ENCODE measurements at regions not wholly inside any gene's neighbourhood (a gene's known extent, or its start where the extent isn't known, plus 50 kb on each side); places are given as distances from the start of the nearest gene placed in this dataset.

DNA sequence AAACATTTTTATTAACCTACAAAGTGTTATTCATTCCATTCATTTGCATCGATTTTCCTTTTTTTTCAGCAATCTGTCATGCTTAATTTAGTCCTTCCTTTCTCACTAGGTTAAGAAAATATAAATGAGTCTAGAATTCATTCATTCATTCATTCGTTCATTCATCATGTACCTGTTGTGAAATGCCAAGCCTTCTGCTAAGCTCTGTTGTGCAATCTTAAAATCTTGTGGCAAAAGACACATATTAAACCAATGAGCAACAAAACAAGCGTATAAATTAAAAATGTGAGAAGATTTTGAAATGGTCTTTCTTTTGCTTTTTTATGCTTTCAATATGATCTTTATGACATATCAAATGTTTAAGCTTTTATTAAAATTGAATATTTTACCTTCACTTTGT lies 88.6 kb upstream of the MAD2L1 start:
- Histone ChIP-seq H3K9me3 (ENCODE audit: low read depth, low read length, poor library complexity, severe bottlenecking) (no peaks in the 10 kb centered on the region), H3K27me3 (replicated peaks; ENCODE audit: insufficient read depth, low read depth, low read length, poor library complexity) (no peaks in the 10 kb centered on the region), H3K4me3 (ENCODE audit: low read depth, low read length, poor library complexity, severe bottlenecking) (no peak overlapping the region), H3K4me1 (ENCODE audit: insufficient read depth, low read length, poor library complexity, severe bottlenecking) (no peaks in the 10 kb centered on the region), H3K36me3 (ENCODE audit: insufficient read depth, low read length, poor library complexity, severe bottlenecking) (no peaks in the 10 kb centered on the region), H3K27ac (ENCODE audit: low read depth, low read length, poor library complexity, severe bottlenecking) (no peak overlapping the region)
- no TSS peak for BruUV-seq (replicated peaks)
- DNase-seq (ENCODE audit: low spot score), result no peak
- no peak for TF ChIP-seq EZH2 (IDR thresholded peaks at IDR 0.05; ENCODE audit: borderline replicate concordance, low read depth, low read length, poor library complexity, severe bottlenecking)
- TF ChIP-seq, protein P1, sequence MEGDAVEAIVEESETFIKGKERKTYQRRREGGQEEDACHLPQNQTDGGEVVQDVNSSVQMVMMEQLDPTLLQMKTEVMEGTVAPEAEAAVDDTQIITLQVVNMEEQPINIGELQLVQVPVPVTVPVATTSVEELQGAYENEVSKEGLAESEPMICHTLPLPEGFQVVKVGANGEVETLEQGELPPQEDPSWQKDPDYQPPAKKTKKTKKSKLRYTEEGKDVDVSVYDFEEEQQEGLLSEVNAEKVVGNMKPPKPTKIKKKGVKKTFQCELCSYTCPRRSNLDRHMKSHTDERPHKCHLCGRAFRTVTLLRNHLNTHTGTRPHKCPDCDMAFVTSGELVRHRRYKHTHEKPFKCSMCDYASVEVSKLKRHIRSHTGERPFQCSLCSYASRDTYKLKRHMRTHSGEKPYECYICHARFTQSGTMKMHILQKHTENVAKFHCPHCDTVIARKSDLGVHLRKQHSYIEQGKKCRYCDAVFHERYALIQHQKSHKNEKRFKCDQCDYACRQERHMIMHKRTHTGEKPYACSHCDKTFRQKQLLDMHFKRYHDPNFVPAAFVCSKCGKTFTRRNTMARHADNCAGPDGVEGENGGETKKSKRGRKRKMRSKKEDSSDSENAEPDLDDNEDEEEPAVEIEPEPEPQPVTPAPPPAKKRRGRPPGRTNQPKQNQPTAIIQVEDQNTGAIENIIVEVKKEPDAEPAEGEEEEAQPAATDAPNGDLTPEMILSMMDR (conservative IDR thresholded peaks at IDR 0.05; ENCODE audit: low read depth, low read length), result no peak
- intact Hi-C loops (cut with micrococcal nuclease; ENCODE audit: unreplicated experiment), result loop anchor here (5.0 to 10.0 kb wide), 3 partner anchors 83 to 1097 kb away; no protein-coding TSS in a partner anchor
- ChIA-PET POLR2A (ENCODE audit: low non-redundant PET) (no interaction called here), CTCF (no interaction called here)

DNA sequence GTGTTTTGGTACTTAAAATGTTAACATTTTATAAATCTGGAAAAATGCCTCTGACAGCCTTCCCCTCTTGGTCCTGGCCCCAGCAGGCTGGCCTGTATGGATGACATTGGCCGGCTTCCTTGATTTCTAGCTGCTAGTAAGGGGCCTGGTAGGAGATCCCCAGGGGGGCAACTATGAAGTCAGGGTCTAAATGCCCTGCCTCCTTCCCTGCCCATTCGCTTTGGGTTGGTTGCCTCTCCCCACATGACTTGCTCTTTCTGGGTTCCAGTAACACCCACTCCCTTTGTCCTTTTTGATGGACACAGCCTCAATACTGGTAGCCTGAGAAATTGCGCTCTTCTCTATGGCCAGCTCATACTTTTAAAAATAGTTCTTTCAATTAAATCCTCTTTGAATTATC lies 78.0 kb upstream of the MAD2L1 start:
- no peak overlapping the region for H3K27ac ChIP-seq (ENCODE audit: low read depth, low read length, poor library complexity, severe bottlenecking)
- CTCF ChIA-PET, result no interaction called here
- no peak for DNase-seq (ENCODE audit: low spot score)
- H3K36me3 ChIP-seq (ENCODE audit: insufficient read depth, low read length, poor library complexity, severe bottlenecking), result no peaks in the 10 kb centered on the region
- no peaks in the 10 kb centered on the region for H3K27me3 ChIP-seq (replicated peaks; ENCODE audit: insufficient read depth, low read depth, low read length, poor library complexity)
- POLR2A ChIA-PET (ENCODE audit: low non-redundant PET), result interaction anchor here (0.7 kb wide), 1 partner anchor 912 kb away, joined by 4 read pairs; no protein-coding TSS in a partner anchor
- H3K4me3 ChIP-seq (ENCODE audit: low read depth, low read length, poor library complexity, severe bottlenecking), result no peak overlapping the region
- no peaks in the 10 kb centered on the region for H3K4me1 ChIP-seq (ENCODE audit: insufficient read depth, low read length, poor library complexity, severe bottlenecking)
- BruUV-seq (replicated peaks), result no TSS peak
- no peak for TF ChIP-seq EZH2 (IDR thresholded peaks at IDR 0.05; ENCODE audit: borderline replicate concordance, low read depth, low read length, poor library complexity, severe bottlenecking)
- TF ChIP-seq, protein P1 (conservative IDR thresholded peaks at IDR 0.05; ENCODE audit: low read depth, low read length), result no peak
- intact Hi-C loops (cut with micrococcal nuclease; ENCODE audit: unreplicated experiment), result no loop called here
- H3K9me3 ChIP-seq (ENCODE audit: low read depth, low read length, poor library complexity, severe bottlenecking), result no peaks in the 10 kb centered on the region

DNA sequence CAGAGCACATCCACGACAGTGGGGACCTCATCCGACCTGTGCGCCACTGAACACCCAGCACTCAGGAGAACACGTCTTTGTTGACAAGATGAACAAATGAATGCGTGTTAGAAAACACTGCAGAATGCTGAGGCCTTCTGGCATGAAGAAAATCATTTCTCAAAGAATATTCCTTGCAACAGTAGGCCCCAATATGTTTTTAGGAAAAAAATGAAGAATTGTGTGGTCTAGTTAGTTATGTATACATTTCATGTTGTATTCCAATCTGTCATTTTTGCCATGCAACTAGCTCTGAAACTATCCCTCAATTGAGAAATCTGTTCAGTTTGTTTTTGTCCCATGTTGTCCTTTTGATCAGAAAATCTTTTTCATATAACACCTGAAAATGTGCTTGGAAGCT lies 77.4 kb upstream of the MAD2L1 start:
- DNase-seq (ENCODE audit: low spot score), result no peak
- ChIA-PET POLR2A (ENCODE audit: low non-redundant PET) (no interaction called here), CTCF (no interaction called here)
- Histone ChIP-seq H3K4me3 (ENCODE audit: low read depth, low read length, poor library complexity, severe bottlenecking) (no peak overlapping the region), H3K27me3 (replicated peaks; ENCODE audit: insufficient read depth, low read depth, low read length, poor library complexity) (no peaks in the 10 kb centered on the region), H3K36me3 (ENCODE audit: insufficient read depth, low read length, poor library complexity, severe bottlenecking) (no peaks in the 10 kb centered on the region), H3K27ac (ENCODE audit: low read depth, low read length, poor library complexity, severe bottlenecking) (no peak overlapping the region), H3K9me3 (ENCODE audit: low read depth, low read length, poor library complexity, severe bottlenecking) (no peaks in the 10 kb centered on the region), H3K4me1 (ENCODE audit: insufficient read depth, low read length, poor library complexity, severe bottlenecking) (no peaks in the 10 kb centered on the region)
- intact Hi-C loops (cut with micrococcal nuclease; ENCODE audit: unreplicated experiment), result no loop called here
- BruUV-seq (replicated peaks), result no TSS peak
- no peak for TF ChIP-seq EZH2 (IDR thresholded peaks at IDR 0.05; ENCODE audit: borderline replicate concordance, low read depth, low read length, poor library complexity, severe bottlenecking)
- TF ChIP-seq, protein P1 (conservative IDR thresholded peaks at IDR 0.05; ENCODE audit: low read depth, low read length), result no peak
